Nephron progenitor cell (in vitro differentiated cells): ENCODE measurements at regions not wholly inside any gene's neighbourhood (a gene's known extent, or its start where the extent isn't known, plus 50 kb on each side); places are given as distances from the start of the nearest gene placed in this dataset.

Experiments
- DNase-seq: peaks from one replicate; pipeline ENCODE4 v3.0.0; 2021
- H3K27ac Mint-ChIP-seq: 2 replicates; pipeline ENCODE4 v1.8.0; 2021; ENCODE audit warnings: mild to moderate bottlenecking, moderate library complexity, mixed read lengths
- H3K27me3 Mint-ChIP-seq: 2 replicates; pipeline ENCODE4 v1.8.0; 2021; ENCODE audit warnings: mild to moderate bottlenecking, low read depth, mixed read lengths; ENCODE audit not compliant: poor library complexity
- H3K36me3 Mint-ChIP-seq: 2 replicates; pipeline ENCODE4 v1.8.0; 2021; ENCODE audit warnings: low read depth, mixed read lengths
- H3K4me1 Mint-ChIP-seq: 2 replicates; pipeline ENCODE4 v1.8.0; 2021; ENCODE audit warnings: mixed read lengths
- H3K4me3 Mint-ChIP-seq: 2 replicates; pipeline ENCODE4 v1.8.0; 2021; ENCODE audit warnings: mild to moderate bottlenecking, moderate library complexity, mixed read lengths
- H3K9me3 Mint-ChIP-seq: 2 replicates; pipeline ENCODE4 v1.8.0; 2021; ENCODE audit warnings: mild to moderate bottlenecking, moderate library complexity, mixed read lengths
- CTCF ChIP-seq: fragments of 200-600 bp; sonication (generic); IDR thresholded peaks from 2 replicates; pipeline ENCODE4 v1.5.0; 2021; ENCODE audit warnings: antibody characterized with exemption

GRCh38 chr3:499001-499761 is 302.6 kb downstream of the CHL1 start:
- H3K4me3 Mint-ChIP-seq = no peak overlapping the region
- peaks cover 3% of the 10 kb centered on the region for H3K27me3 Mint-ChIP-seq
- H3K27ac Mint-ChIP-seq = no peak overlapping the region
- DNase-seq = no peak
- no peaks in the 10 kb centered on the region for H3K9me3 Mint-ChIP-seq
- TF ChIP-seq CTCF = no peak
- no peaks in the 10 kb centered on the region for H3K4me1 Mint-ChIP-seq
- no peaks in the 10 kb centered on the region for H3K36me3 Mint-ChIP-seq

- Mint-ChIP-seq H3K4me1 (no peaks in the 10 kb centered on the region), H3K27me3 (no peaks in the 10 kb centered on the region), H3K27ac (no peak overlapping the region), H3K4me3 (no peak overlapping the region), H3K36me3 (no peaks in the 10 kb centered on the region), H3K9me3 (peaks cover 9% of the 10 kb centered on the region)
- DNase-seq = no peak
- TF ChIP-seq CTCF = no peak
Observed at GRCh38 chr3:502486-502885, 305.9 kb downstream of the CHL1 start.

- no peak for TF ChIP-seq CTCF
- H3K27ac Mint-ChIP-seq = no peak overlapping the region
- no peaks in the 10 kb centered on the region for H3K4me1 Mint-ChIP-seq
- H3K36me3 Mint-ChIP-seq = no peaks in the 10 kb centered on the region
- H3K27me3 Mint-ChIP-seq = peaks cover 3% of the 10 kb centered on the region
- peaks cover 13% of the 10 kb centered on the region for H3K9me3 Mint-ChIP-seq
- no peak for DNase-seq
- H3K4me3 Mint-ChIP-seq = no peak overlapping the region
Observed at GRCh38 chr3:513301-513700, 316.7 kb downstream of the CHL1 start.

- TF ChIP-seq CTCF = no peak
- H3K36me3 Mint-ChIP-seq = no peaks in the 10 kb centered on the region
- peaks cover 4% of the 10 kb centered on the region for H3K9me3 Mint-ChIP-seq
- no peaks in the 10 kb centered on the region for H3K4me1 Mint-ChIP-seq
- no peak for DNase-seq
- no peak overlapping the region for H3K27ac Mint-ChIP-seq
- H3K4me3 Mint-ChIP-seq = no peak overlapping the region
- H3K27me3 Mint-ChIP-seq = peaks cover under 1% of the 10 kb centered on the region
Observed at GRCh38 chr3:514192-514591, 317.6 kb downstream of the CHL1 start.

GRCh38 chr3:519026-519425 is 322.5 kb downstream of the CHL1 start:
- no peak for TF ChIP-seq CTCF
- Mint-ChIP-seq H3K4me3 (no peak overlapping the region), H3K27ac (no peak overlapping the region), H3K4me1 (no peaks in the 10 kb centered on the region), H3K36me3 (no peaks in the 10 kb centered on the region), H3K27me3 (no peaks in the 10 kb centered on the region), H3K9me3 (no peaks in the 10 kb centered on the region)
- no peak for DNase-seq

GRCh38 chr3:522888-523287 is 326.3 kb downstream of the CHL1 start:
- Mint-ChIP-seq H3K36me3 (no peaks in the 10 kb centered on the region), H3K27me3 (no peaks in the 10 kb centered on the region), H3K4me3 (no peak overlapping the region), H3K4me1 (no peaks in the 10 kb centered on the region), H3K27ac (no peak overlapping the region), H3K9me3 (no peaks in the 10 kb centered on the region)
- no peak for DNase-seq
- no peak for TF ChIP-seq CTCF
